GM19324 (cell line): ENCODE measurements at regions not wholly inside any gene's neighbourhood (a gene's known extent, or its start where the extent isn't known, plus 50 kb on each side); places are given as distances from the start of the nearest gene placed in this dataset.

Source experiments
- ATAC-seq: cut with Tn5 transposase; IDR thresholded peaks from one replicate; pipeline ENCODE4 v1.9.1; 2021; ENCODE audit warnings: mild to moderate bottlenecking, moderate library complexity; ENCODE audit not compliant: unreplicated experiment, low FRiP score

DNA sequence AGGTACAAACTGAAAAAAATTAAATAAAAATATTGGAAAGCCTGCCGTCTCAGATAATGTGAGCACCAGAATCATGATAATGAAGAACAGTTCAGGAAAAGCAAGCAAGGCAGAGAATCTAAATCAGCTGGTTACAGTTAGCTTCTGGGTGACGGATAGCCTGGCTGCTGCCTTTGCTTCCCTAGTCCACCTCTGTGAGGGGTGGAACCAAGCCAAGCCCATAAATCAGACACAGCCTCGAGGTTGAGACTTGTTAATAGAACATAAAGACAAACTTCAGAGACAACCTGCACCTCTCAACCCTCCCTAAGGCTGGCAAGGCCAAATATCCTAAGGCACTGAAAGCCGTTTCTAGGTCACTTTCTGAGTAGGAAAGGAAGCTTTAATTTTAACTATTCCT, 334.7 kb upstream of the SLC39A10 start:
- no peak for ATAC-seq

GRCh38 chr2:195320413-195320973, 336.5 kb upstream of the SLC39A10 start:
- peak; percentile 69 for ATAC-seq

GRCh38 chr2:195319548-195320412, 337.2 kb upstream of the SLC39A10 start:
- no peak for ATAC-seq

DNA sequence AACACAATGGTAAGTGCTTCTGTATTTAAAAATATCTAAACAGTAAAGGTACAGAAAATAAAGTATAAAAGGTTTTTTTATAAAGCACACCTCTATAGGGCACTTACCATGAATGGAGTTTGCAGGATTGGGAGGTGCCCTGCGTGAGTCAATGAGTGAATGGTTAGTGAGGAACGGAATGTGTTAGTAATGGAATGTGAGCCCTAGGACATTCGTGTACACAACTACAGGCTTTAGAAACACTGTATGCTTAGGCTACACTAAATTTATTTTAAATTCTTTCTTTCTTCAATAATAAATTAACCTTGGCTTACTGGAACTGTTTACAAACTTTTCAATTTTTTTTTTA, 337.9 kb upstream of the SLC39A10 start:
- no peak for ATAC-seq

- ATAC-seq: no peak
Measured at GRCh38 chr2:195318440-195319111, 338.4 kb upstream of the SLC39A10 start.

DNA sequence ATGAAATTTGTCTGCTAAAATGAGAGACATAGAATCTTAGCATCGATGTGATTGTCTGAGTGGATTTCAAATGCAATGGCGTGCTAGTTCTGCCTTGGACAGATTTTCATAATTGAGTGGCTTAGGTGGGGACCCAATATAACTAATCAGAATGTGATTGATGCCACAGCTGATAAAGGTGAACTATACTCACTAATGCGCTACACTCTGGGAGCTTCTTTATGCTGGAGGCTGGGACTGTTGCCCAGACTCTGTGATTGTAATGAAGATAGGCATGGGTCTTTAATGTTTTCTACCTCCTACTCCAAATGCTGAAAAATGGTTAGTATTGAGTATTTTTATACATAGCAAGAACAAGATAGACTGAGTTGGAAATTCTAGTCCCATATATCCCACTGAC, 339.5 kb upstream of the SLC39A10 start:
- no peak for ATAC-seq

DNA sequence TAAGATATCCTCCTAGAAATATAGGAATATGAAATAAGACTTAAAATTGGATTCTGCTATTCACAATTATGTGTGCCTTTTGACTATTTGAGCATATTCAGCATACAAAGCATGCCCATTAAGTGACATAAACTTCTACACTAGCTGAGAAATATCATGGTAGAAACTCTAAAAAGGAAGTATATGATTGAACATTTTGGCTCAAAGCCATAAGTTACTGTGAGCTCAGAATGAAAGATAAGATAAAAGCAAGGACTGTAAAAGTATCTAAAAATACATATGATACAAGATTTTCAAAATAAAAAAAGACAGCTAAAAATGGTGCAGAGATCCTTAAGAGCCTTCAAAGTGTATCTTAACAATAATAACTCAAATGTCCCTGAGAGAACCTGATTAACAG, 340.5 kb upstream of the SLC39A10 start:
- no peak for ATAC-seq

DNA sequence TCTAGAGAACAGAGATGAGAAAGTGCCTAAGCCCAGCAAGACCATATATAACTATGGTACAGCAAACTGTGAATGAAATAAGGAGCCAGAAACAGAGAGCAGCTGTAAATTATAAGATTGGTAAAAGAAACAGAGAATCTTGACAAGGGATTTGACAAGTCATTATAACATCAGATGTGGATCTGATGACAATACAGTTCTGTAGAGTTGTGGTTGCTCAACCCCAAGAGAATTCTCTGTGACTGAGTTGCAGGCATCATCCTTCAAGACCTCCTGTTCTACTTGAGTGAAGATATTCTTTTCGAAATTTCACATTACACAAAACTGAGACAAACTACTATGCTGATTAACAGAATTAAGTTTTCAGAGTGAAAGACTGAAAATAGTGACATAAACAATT, 343.1 kb upstream of the SLC39A10 start:
- ATAC-seq: peak; percentile 40

- no peak for ATAC-seq
Measured at GRCh38 chr2:195312662-195313061, 344.4 kb upstream of the SLC39A10 start.

DNA sequence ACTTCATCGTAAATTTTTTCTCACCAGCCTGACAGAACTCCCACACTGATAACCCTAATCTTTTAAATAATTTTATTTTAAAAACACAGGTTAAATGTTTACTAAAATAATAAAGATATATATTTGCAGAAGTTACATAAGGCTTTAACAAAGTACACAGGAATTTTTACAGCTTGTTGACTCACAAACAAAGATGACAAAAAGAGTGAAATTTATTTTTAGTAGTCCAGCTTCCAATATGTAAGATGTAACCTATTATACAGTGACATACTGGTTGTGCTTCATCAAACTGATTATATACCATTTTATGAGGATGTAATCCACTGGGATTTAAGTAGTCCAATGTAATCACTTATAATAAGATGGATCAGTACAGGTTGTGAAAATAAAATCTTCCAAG, 348.9 kb upstream of the SLC39A10 start:
- ATAC-seq: no peak

GRCh38 chr2:195307751-195308150, 349.3 kb upstream of the SLC39A10 start:
- no peak for ATAC-seq

DNA sequence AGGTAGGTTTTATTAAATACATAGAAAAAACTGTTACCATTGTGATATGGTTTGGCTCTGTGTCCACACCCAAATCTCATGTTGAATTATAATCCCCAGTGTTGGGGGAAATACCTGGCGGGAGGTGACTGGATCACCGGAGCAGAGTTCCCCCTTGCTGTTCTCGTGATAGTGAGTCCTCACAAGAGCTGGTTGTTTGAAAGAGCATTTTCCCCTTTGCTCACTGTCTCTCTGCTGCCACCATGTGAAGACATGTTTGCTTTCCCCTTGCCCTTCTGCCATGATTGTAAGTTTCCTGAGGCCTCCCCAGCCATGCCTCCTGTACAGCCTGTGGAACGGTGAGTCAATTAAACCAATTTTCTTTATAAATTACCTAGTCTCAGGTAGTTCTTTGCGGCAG, 352.7 kb upstream of the SLC39A10 start:
- ATAC-seq: no peak

DNA sequence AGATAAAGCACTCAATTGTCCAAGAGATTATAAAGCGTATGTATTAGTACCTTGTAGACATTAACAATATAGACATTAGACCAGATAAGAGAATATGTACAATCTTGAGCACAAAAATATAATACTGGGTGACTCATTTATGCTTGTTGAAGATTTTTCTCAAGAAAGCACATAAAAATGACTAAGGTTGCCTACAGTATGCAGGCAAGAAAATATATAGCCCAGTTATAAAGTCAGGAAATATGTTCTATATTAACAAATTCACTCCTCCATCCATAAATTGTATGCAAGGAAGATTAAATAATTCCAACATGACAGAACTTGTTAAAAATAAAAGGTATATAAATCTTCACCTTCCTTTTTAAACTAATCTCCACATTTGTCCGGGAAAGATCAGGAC, 356.4 kb upstream of the SLC39A10 start:
- ATAC-seq: no peak

GRCh38 chr2:195299600-195299999, 357.4 kb upstream of the SLC39A10 start:
- no peak for ATAC-seq

DNA sequence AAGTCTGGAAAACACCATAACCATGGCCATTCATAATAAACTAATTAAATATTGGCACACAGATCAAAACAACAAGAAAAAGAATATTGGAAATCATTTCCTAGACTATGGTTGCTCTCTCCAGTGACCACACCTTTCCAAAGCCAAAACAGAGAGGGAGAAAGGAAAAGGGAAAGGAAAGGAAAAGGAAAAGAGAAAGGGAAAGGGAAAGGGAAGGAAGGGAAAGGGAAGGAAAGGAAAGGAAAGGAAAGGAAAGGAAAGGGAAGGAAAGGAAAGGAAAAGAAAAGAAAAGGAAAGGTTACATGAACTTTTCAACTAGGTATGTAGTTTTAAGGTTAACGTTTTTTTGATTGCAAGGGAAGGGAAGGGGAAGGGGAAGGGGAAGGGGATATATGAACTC, 360.5 kb upstream of the SLC39A10 start:
- ATAC-seq: no peak

DNA sequence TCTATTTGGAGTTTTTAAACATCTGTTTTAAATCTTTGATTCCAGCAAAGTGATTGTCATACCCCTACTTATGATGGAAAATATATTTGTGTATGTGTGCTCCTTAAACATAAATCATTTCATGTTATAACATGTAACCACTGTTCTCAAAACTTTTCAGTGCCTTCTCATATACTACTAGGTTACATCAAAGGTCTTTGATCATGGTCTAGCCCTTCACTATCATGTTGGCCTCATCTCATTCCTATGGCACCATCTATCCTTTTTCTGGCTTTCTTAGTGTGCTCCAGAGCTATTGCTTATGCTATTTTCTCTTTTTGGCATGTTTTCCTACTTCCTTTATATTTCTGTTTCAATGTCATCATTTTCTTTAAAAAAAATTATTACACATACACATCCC, 367.9 kb upstream of the SLC39A10 start:
- ATAC-seq: no peak

DNA sequence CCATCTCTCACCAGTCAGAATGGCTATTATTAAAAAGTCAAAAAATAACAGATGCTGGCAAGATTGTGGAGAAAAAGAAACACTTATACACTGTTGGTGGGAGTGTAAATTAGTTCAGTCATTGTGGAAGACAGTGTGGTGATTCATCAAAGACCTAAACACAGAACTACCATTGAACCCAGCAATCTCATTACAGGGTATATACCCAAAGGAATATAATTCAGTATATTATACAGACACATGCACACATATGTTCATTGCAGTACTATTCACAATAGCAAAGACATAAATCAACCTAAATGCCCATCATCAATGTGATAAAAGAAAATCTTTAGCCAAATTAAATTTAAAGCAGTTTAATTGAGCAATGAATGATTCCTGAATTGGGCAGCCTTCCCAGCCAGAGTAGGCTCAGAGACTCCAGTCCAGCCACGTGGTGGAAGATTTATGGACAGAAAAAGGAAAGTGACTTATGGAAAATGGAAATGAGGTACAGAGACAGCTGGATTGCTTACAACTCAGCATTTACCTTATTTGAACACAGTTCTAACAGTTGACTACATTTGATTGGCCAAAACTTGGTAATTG, 377.1 kb upstream of the SLC39A10 start:
- no peak for ATAC-seq

GRCh38 chr2:195270466-195271039, 386.5 kb upstream of the SLC39A10 start:
- no peak for ATAC-seq

- no peak for ATAC-seq
Measured at GRCh38 chr2:195269220-195269619, 387.8 kb upstream of the SLC39A10 start.

DNA sequence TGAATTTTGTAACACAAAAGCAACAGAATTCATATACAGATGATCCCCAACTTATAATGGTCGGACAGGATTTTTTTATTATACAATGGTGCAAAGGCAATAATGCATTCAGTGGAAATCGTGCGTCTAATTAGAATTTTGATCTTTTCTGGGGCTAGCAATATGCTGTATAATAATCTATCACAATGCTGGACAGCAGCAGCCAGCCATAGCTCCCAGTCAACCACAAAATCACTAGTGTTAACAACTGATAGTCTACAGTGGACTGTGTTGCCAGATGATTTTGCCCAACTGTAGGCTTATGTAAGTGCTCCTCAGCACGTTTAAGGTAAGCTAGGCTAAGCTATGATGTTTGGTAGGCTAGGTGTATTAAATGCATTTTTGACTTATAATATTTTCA, 399.0 kb upstream of the SLC39A10 start:
- no peak for ATAC-seq

- ATAC-seq: no peak
Measured at GRCh38 chr2:195252018-195252417, 405.0 kb upstream of the SLC39A10 start.
